Urinary bladder (tissue), 3 donors: ENCODE measurements at regions not wholly inside any gene's neighbourhood (a gene's known extent, or its start where the extent isn't known, plus 50 kb on each side); places are given as distances from the start of the nearest gene placed in this dataset.
"Not testable (repeated sequence)": the region's sequence is repeated elsewhere in the genome, so short reads cannot be mapped to it uniquely, and the experiment has no call there.

Source experiments
- DNase-seq: peaks from one replicate; pipeline ENCODE4 v3.0.0-alpha.2; 2015; ENCODE audit errors: extremely low spot score
- H3K27ac ChIP-seq: one replicate; pipeline ENCODE4 v1.5.1; 2013; ENCODE audit warnings: low read depth, mild to moderate bottlenecking, moderate library complexity
- H3K36me3 ChIP-seq: one replicate; pipeline ENCODE4 v1.6.1; 2013; ENCODE audit warnings: mild to moderate bottlenecking, moderate library complexity; ENCODE audit not compliant: insufficient read depth
- H3K4me1 ChIP-seq: one replicate; pipeline ENCODE4 v1.6.1; 2013; ENCODE audit warnings: mild to moderate bottlenecking, moderate library complexity; ENCODE audit not compliant: insufficient read depth
- H3K4me3 ChIP-seq: one replicate; pipeline ENCODE4 v1.5.1; 2013; ENCODE audit warnings: low read depth, low read length
- WGBS: extraction: QIAGEN DNeasy Blood & Tissue Kit; methylation state at CpG from one replicate; pipeline ENCODE4 v1.1.7; 2013; 5-methylcytosine and 5-hydroxymethylcytosine counted together
- donor health status: healthy with polysubstance abuse.
- donor health status: healthy.

DNA sequence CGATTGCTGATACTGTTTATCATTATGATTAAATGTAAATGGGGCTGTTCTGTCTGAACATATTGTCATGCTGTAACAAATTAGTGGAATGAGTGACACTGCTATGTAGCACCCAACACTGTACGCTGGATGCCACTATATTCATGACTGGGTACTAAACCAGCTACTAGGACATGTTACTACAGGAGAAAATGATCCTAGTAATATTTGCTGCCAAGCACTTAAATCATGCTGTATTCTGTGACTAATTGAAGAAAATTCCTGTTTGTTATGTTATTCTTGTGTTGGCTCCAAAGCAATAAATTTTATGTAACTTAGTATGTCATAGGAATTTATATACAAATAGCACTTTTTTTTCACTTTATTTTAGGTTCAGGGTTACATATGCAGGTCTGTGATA, 804.2 kb downstream of the CENPC start:
- no peak for DNase-seq
- Histone ChIP-seq H3K27ac (no peak overlapping the region), H3K4me1 (no peaks in the 10 kb centered on the region), H3K36me3 (no peaks in the 10 kb centered on the region), H3K4me3 (no peak overlapping the region)
- WGBS, result 78% methylated on average over 2 of the region's 2 CpGs

DNA sequence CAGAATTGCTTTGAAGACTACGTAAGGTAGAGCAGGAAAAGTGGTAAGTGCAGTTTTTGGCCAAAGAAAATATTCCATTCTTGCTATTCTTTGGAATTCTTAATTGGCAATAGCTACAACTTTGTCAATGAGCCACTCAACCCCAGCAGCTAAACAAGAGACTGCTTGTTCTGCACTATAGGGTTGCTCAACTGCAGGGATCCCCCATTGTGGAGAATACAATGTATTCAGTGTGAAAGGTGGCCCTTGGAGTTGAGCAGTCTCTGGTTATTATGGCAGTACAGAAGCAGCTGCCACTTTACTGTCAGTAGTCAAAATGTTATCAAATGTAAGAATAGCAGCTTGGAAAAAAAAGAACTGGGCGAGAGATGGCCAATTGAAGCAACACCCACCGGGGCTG, 808.7 kb downstream of the CENPC start:
- H3K4me1 ChIP-seq, result no peaks in the 10 kb centered on the region
- H3K4me3 ChIP-seq, result no peak overlapping the region
- 80% methylated on average over 3 of the region's 3 CpGs for WGBS
- no peak overlapping the region for H3K27ac ChIP-seq
- DNase-seq, result no peak
- no peaks in the 10 kb centered on the region for H3K36me3 ChIP-seq

DNA sequence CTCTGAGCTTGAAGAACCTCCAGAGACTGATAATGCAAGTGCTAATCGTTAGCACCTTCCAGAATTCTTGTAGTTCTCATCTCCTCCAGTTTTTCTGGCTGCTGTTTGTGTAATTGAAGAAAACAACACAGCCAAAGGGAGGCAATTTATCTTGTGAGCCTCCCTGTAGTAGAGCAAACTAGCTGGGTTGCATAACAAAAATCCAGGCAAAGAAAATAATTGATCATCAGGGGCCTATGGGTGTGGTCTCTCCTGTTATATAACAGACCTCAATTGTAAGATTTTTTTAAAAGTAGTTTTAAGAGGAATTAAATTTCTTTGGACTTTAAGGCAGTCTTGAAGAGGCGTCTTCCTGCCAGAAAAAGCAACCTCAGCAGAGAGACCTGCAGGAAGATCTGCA, 817.0 kb downstream of the CENPC start:
- no peak overlapping the region for H3K4me3 ChIP-seq
- no peak for DNase-seq
- H3K27ac ChIP-seq, result no peak overlapping the region
- 65% methylated on average over 2 of the region's 2 CpGs for WGBS
- H3K36me3 ChIP-seq, result no peaks in the 10 kb centered on the region
- no peaks in the 10 kb centered on the region for H3K4me1 ChIP-seq

DNA sequence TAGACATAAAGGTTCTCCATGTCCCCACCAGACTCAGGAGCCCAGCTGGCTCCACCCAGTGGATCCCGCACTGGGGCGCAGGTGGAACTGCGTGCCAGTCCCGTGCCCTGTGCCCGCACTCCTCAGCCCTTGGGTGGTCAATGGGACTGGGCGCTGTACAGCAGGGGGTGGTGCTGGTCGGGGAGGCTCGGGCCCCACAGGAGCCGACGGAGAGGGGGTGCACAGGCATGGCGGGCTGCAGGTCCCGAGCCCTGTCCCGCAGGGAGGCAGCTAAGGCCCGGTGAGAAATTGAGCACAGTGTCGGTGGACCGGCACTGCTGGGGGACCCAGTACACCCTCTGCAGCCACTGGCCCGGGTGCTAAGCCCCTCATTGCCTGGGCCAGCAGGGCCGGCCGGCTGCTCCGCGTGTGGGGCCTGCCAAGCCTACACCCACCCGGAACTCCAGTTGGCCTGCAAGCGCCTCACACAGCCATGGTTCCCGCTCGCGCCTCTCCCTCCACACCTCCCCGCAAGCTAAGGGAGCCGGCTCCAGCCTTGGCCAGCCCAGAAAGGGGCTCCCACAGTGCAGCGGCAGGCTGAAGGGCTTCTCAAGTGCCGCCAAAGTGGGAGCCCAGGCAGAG, 832.9 kb downstream of the CENPC start:
- H3K36me3 ChIP-seq, DNase-seq, H3K4me3 ChIP-seq, H3K27ac ChIP-seq, H3K4me1 ChIP-seq: not testable (repeated sequence)
- WGBS, result 93% methylated on average over 30 of the region's 30 CpGs

DNA sequence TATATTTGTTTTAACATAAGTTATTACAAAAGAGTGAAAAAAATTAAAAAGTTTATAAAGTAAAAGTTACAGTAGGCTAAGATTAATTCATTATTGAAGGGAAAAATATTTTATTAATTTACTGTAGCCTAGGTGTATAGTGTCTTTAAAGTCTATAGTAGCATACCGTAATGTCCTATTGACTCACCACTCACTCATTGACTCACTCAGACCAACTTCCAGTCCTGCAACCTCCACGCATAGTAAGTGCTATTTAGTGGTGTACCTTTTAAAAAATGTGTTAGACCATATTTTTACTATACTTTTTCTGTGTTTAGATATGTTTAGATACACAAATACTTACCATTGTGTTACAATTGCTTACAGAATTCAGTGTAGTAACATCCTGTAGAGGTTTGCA, 841.1 kb downstream of the CENPC start:
- Histone ChIP-seq H3K36me3 (no peaks in the 10 kb centered on the region), H3K27ac (no peak overlapping the region), H3K4me3 (no peak overlapping the region), H3K4me1 (no peaks in the 10 kb centered on the region)
- no peak for DNase-seq
- WGBS, result 94% methylated on average over 2 of the region's 2 CpGs

DNA sequence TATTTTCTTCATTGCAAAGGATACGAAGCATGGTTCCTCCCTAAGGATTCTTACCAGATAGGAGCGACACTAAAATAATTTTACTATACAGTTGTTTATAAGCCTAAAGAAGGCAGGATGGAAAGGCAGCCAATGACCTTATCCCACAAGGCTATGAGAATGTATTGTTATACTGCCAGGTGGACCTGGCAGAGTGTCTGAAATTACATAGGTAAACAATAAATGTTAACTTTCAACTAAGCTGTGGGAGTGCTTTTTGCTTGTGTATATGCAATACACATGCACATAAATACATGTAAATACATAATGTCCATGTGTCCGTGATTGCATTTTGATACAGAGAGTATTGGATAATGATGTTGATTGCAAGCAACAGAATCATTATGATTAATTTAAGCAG, 850.6 kb downstream of the CENPC start:
- Histone ChIP-seq H3K4me3 (no peak overlapping the region), H3K4me1 (no peaks in the 10 kb centered on the region), H3K36me3 (no peaks in the 10 kb centered on the region), H3K27ac (no peak overlapping the region)
- no peak for DNase-seq
- 82% methylated on average over 3 of the region's 3 CpGs for WGBS

DNA sequence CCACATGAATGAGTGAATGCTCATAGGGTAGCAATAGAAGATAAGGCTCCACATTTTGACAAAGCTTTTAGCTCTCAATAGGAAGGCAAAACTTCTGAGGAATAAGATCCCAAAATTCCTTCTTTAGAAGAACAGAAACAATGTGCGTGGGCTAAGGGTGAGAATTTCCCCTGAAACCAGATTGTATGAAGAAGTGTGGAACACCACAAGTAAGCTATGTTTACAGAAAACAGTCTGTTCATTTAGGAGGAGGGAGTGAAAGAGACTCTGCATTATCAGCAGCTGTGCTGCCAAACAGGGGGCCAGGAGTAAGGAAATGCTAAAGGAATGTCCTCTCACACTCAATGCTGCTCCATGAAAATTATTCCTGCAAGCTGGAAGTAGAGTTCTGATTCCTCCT, 851.6 kb downstream of the CENPC start:
- no peaks in the 10 kb centered on the region for H3K4me1 ChIP-seq
- 42% methylated on average over 1 of the region's 1 CpG for WGBS
- no peaks in the 10 kb centered on the region for H3K36me3 ChIP-seq
- no peak for DNase-seq
- H3K27ac ChIP-seq, result no peak overlapping the region
- H3K4me3 ChIP-seq, result no peak overlapping the region

DNA sequence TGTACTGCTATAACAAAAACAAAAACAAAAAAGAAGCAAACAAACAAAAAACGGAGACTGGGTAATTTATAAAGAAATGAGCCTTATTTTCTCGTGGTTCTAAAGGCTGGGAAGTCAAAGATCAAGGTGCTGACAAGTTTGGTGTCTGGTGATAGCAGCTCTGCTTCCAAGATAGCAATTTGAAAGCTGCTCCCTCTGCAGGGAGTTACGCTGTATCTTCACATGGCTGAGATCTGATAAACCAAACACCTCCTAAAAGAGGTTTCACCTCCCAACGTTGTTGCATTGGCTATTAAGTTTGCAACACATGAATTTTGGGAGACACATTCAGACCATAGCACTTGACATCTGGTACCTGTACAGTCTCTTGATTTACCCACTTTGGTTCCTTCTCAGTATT, 854.2 kb downstream of the CENPC start:
- Histone ChIP-seq H3K4me3 (no peak overlapping the region), H3K36me3 (no peaks in the 10 kb centered on the region), H3K4me1 (no peaks in the 10 kb centered on the region), H3K27ac (no peak overlapping the region)
- DNase-seq, result no peak
- 48% methylated on average over 4 of the region's 4 CpGs for WGBS

DNA sequence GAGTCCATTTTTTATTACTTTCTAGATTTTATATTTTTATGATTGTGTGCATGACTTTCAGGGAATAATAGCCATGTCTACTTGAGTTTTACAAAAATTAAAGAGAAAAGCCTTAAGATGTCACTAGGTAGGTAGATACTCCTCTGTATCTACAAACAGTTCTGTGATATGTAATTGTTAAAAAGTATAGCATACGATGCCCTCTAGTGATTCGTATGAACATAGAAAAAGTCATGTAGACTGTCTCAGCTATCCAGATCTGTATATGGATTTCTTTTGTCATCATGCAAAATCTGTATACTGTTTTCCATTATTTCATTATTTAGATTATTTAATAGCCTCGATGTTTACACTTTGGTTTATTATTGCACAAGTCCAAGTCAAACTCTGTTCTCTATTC, 856.6 kb downstream of the CENPC start:
- 27% methylated on average over 3 of the region's 3 CpGs for WGBS
- Histone ChIP-seq H3K4me3 (no peak overlapping the region), H3K27ac (no peak overlapping the region), H3K4me1 (no peaks in the 10 kb centered on the region), H3K36me3 (no peaks in the 10 kb centered on the region)
- DNase-seq, result no peak

DNA sequence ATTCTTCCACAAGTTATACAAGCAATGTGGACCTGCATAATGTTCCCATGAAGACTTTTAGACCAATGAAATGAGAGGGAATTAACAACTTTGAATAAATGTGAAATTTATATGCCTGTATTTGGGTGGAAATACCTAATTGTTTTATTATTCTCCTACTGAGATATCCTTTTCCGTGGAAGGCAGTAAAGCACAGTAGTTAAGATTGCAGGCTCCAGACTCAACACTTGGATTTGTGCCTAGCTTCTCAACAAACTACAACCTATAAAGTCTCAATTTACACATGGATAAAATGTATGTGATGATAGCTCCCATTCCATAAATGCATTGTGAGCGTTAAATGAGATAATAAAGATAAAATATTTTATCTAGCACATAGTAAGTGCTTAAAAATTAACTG, 857.8 kb downstream of the CENPC start:
- H3K4me1 ChIP-seq, result no peaks in the 10 kb centered on the region
- H3K27ac ChIP-seq, result no peak overlapping the region
- H3K36me3 ChIP-seq, result no peaks in the 10 kb centered on the region
- no peak overlapping the region for H3K4me3 ChIP-seq
- no peak for DNase-seq
- WGBS, result 35% methylated on average over 2 of the region's 2 CpGs

DNA sequence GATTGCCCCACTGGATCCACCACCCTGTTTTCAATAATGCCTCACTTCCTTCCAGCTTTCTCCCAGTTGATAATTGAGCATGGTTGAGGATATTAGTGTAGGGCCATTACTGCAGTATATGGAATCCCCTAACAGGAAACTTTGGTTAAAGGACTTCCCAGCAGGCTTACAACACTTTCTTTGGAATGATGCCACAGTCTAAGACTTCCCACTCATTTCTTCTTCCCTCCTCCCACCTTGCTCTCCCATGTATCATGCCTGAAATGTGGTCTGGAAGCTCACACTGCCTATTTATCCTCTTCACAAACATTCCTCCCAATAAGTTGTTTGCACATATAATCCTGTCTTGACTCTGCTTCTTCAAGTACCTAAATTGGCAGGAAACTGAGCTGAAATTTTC, 863.3 kb downstream of the CENPC start:
- no peaks in the 10 kb centered on the region for H3K36me3 ChIP-seq
- H3K4me1 ChIP-seq, result no peaks in the 10 kb centered on the region
- H3K27ac ChIP-seq, result no peak overlapping the region
- DNase-seq, result no peak
- no peak overlapping the region for H3K4me3 ChIP-seq

DNA sequence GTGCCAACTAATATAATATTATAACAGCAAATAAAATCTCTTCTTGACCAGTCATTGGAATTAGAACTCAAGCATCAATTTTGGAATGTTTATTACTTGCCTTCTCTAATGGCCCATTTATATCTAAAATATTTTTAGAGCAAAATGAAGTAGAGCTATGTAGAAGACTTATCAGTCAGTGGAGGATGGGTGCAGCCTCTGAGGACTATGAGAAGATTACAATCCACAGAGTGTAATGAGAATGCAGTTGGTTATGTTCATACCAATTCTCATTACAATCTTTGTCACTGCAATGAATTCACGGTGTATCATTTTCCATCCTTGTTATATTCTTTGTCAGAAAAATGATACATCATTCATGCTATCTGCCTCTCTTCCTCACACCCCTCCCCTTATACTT, 878.1 kb downstream of the CENPC start:
- Histone ChIP-seq H3K27ac (no peak overlapping the region), H3K36me3 (no peaks in the 10 kb centered on the region), H3K4me3 (no peak overlapping the region), H3K4me1 (no peaks in the 10 kb centered on the region)
- DNase-seq, result no peak
- 93% methylated on average over 1 of the region's 1 CpG for WGBS

DNA sequence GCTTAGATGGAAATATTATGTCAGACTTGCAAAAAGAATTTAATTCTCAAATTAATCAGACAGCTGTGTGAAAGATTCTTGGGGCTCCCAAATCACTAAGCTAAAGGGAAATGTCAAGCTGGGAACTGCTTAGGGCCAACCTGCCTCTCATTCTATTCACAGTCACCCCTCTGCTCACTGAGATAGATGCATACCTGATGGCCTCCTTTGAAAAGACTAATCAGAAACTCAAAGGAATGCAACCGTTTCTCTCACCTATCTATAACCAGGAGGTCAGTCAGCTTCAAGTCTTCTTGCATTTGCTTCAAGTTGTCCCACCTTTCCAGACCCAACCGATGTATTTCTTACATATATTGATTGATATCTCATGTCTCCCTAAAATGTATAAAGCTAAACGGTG, 882.7 kb downstream of the CENPC start:
- DNase-seq, result no peak
- 73% methylated on average over 3 of the region's 3 CpGs for WGBS
- no peaks in the 10 kb centered on the region for H3K36me3 ChIP-seq
- no peak overlapping the region for H3K27ac ChIP-seq
- H3K4me3 ChIP-seq, result no peak overlapping the region
- H3K4me1 ChIP-seq, result no peaks in the 10 kb centered on the region

DNA sequence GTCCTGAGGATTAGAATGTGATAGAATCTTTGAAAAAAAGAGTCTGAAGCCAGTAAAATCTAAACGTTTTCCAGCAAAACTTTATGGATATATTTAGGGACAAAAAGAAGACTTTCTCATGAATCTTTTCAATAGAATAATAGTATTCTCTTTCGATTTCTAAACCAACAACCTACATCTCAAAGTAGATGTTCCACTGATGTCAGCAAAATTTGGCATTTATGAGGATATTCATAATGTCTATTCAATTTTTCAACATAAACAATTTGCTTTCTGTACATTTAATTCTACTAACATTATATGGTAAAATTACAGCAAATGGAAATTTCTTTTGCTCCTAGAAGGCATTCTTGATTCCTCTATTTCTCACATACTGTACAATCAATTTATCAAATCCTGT, 886.5 kb downstream of the CENPC start:
- H3K27ac ChIP-seq, result no peak overlapping the region
- H3K36me3 ChIP-seq, result no peaks in the 10 kb centered on the region
- no peak for DNase-seq
- no peak overlapping the region for H3K4me3 ChIP-seq
- no peaks in the 10 kb centered on the region for H3K4me1 ChIP-seq
- WGBS, result 50% methylated on average over 2 of the region's 2 CpGs

DNA sequence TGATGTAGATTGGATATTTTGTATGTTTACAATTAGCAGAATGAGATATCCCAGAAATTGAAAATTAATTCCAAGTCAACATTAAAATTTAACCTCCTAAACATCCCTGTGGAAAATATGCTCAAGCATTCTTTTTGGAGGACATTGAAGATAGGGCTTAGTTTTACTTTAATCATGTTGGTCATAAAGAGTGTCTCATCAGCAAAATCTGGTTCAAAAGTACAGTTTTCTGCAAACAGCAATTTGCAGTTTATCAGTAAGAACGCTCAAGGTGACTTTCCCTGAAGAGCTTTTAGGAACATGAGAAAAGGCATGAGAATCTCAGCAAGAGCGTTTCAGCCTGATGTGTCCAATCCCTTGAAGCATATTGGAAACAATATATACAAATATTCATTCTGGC, 889.8 kb downstream of the CENPC start:
- no peak overlapping the region for H3K4me3 ChIP-seq
- H3K27ac ChIP-seq, result no peak overlapping the region
- WGBS, result 56% methylated on average over 2 of the region's 2 CpGs
- no peak for DNase-seq
- no peaks in the 10 kb centered on the region for H3K4me1 ChIP-seq
- H3K36me3 ChIP-seq, result no peaks in the 10 kb centered on the region
